SK-N-SH treated with all-trans-retinoic acid at 6 μM for 48 hours (cell line): ENCODE measurements at regions not wholly inside any gene's neighbourhood (a gene's known extent, or its start where the extent isn't known, plus 50 kb on each side); places are given as distances from the start of the nearest gene placed in this dataset.

Source experiments
- ATAC-seq: fragments of 200-7000 bp; cut with Tn5 transposase; 3 replicates; pipeline ENCODE4 v1.9.1; 2020; ENCODE audit warnings: mild to moderate bottlenecking, moderate library complexity
- ARNTL ChIP-seq: fragments of 450-650 bp; formaldehyde crosslinking; IDR thresholded peaks from 2 replicates; pipeline ENCODE4 v1.5.0; 2020; ENCODE audit warnings: low read depth, mild to moderate bottlenecking, moderate library complexity, borderline replicate concordance
- CSDC2 ChIP-seq: fragments of 250-450 bp; sonication (Bioruptor Pico); IDR thresholded peaks from 2 replicates; pipeline ENCODE4 v1.5.0; 2020; ENCODE audit warnings: mild to moderate bottlenecking, moderate library complexity
- GLIS3 ChIP-seq: fragments of 250-450 bp; sonication (Bioruptor Pico); IDR thresholded peaks from 2 replicates; pipeline ENCODE4 v1.5.0; 2020; ENCODE audit warnings: mild to moderate bottlenecking, moderate library complexity
- OSR1 ChIP-seq: fragments of 250-450 bp; sonication (Bioruptor Pico); IDR thresholded peaks from 2 replicates; pipeline ENCODE4 v1.8.0; 2022; ENCODE audit warnings: moderate library complexity, mild to moderate bottlenecking, inconsistent platforms
- SNAI2 ChIP-seq: fragments of 250-450 bp; sonication (Bioruptor Pico); IDR thresholded peaks from 2 replicates; pipeline ENCODE4 v1.5.0; 2020; ENCODE audit warnings: mild to moderate bottlenecking, moderate library complexity
- TCF4 ChIP-seq: fragments of 250-450 bp; sonication (Bioruptor Pico); IDR thresholded peaks from 2 replicates; pipeline ENCODE4 v1.8.0; 2021; ENCODE audit warnings: mild to moderate bottlenecking, moderate library complexity, borderline replicate concordance
- TOX ChIP-seq: fragments of 250-450 bp; sonication (Bioruptor Pico); IDR thresholded peaks from 2 replicates; pipeline ENCODE4 v1.8.0; 2021; ENCODE audit warnings: mild to moderate bottlenecking, moderate library complexity, borderline replicate concordance
- ZC3H10 ChIP-seq: fragments of 250-450 bp; sonication (Bioruptor Pico); IDR thresholded peaks from 2 replicates; pipeline ENCODE4 v1.5.1; 2021; ENCODE audit warnings: mild to moderate bottlenecking, moderate library complexity
- ZNF70 ChIP-seq: fragments of 450-650 bp; formaldehyde crosslinking; IDR thresholded peaks from 2 replicates; pipeline ENCODE4 v1.5.0; 2020; ENCODE audit warnings: mild to moderate bottlenecking, moderate library complexity
- TF ChIP-seq, protein P1 (sequence below): fragments of 250-450 bp; sonication (Bioruptor Pico); IDR thresholded peaks from 2 replicates; pipeline ENCODE4 v1.8.0; 2021; ENCODE audit warnings: low read depth, mild to moderate bottlenecking, moderate library complexity, borderline replicate concordance
- TF ChIP-seq, protein P2 (sequence below): fragments of 250-450 bp; sonication (Bioruptor Pico); IDR thresholded peaks from 2 replicates; pipeline ENCODE4 v1.8.0; 2020; ENCODE audit warnings: mild to moderate bottlenecking, moderate library complexity, borderline replicate concordance
- TF ChIP-seq, protein P3 (sequence below): fragments of 250-450 bp; sonication (Bioruptor Pico); IDR thresholded peaks from 2 replicates; pipeline ENCODE4 v1.5.1; 2021; ENCODE audit warnings: mild to moderate bottlenecking, moderate library complexity
- TF ChIP-seq, protein P4 (sequence below): fragments of 250-450 bp; sonication (Bioruptor Pico); IDR thresholded peaks from 2 replicates; pipeline ENCODE4 v1.5.1; 2020; ENCODE audit warnings: low read depth, mild to moderate bottlenecking, moderate library complexity

DNA sequence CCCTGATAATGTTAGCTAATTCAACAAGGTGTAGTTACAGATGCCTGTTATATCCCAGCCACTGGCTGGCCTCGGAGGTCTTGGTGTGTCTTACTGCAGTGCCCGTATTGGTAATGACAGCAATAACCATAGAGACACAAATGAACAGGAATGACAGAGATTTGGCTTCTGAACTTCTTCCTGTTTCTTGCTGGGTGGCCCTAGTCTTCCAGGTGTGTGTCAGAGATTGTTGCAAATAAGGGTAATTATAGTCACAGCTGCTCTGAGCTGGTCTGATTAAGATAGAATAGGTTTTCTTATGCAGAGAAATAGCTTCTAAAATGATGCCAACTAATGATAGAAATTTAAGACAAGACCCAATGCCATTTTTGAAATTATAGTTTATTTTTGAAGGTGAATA is 64.1 kb upstream of the MAD2L1 start:
- no peak for ATAC-seq

More for the DNA sequence above, 64.1 kb upstream of the MAD2L1 start:
- no peak for TF ChIP-seq SNAI2
- no peak for TF ChIP-seq ZNF70 (CRISPR knock-in tag)
- no peak for TF ChIP-seq OSR1 (CRISPR knock-in tag)
- TF ChIP-seq CSDC2 (CRISPR knock-in tag): no peak
- TF ChIP-seq, protein P1, sequence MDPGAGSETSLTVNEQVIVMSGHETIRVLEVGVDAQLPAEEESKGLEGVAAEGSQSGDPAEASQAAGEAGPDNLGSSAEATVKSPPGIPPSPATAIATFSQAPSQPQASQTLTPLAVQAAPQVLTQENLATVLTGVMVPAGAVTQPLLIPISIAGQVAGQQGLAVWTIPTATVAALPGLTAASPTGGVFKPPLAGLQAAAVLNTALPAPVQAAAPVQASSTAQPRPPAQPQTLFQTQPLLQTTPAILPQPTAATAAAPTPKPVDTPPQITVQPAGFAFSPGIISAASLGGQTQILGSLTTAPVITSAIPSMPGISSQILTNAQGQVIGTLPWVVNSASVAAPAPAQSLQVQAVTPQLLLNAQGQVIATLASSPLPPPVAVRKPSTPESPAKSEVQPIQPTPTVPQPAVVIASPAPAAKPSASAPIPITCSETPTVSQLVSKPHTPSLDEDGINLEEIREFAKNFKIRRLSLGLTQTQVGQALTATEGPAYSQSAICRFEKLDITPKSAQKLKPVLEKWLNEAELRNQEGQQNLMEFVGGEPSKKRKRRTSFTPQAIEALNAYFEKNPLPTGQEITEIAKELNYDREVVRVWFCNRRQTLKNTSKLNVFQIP (CRISPR knock-in tag): no peak
- TF ChIP-seq TCF4 (CRISPR knock-in tag): no peak
- TF ChIP-seq, protein P2, sequence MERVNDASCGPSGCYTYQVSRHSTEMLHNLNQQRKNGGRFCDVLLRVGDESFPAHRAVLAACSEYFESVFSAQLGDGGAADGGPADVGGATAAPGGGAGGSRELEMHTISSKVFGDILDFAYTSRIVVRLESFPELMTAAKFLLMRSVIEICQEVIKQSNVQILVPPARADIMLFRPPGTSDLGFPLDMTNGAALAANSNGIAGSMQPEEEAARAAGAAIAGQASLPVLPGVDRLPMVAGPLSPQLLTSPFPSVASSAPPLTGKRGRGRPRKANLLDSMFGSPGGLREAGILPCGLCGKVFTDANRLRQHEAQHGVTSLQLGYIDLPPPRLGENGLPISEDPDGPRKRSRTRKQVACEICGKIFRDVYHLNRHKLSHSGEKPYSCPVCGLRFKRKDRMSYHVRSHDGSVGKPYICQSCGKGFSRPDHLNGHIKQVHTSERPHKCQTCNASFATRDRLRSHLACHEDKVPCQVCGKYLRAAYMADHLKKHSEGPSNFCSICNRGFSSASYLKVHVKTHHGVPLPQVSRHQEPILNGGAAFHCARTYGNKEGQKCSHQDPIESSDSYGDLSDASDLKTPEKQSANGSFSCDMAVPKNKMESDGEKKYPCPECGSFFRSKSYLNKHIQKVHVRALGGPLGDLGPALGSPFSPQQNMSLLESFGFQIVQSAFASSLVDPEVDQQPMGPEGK (CRISPR knock-in tag): no peak
- TF ChIP-seq ZC3H10 (CRISPR knock-in tag): no peak
- no peak for TF ChIP-seq GLIS3
- TF ChIP-seq, protein P3, sequence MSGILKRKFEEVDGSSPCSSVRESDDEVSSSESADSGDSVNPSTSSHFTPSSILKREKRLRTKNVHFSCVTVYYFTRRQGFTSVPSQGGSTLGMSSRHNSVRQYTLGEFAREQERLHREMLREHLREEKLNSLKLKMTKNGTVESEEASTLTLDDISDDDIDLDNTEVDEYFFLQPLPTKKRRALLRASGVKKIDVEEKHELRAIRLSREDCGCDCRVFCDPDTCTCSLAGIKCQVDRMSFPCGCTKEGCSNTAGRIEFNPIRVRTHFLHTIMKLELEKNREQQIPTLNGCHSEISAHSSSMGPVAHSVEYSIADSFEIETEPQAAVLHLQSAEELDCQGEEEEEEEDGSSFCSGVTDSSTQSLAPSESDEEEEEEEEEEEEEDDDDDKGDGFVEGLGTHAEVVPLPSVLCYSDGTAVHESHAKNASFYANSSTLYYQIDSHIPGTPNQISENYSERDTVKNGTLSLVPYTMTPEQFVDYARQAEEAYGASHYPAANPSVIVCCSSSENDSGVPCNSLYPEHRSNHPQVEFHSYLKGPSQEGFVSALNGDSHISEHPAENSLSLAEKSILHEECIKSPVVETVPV (CRISPR knock-in tag): no peak
- TF ChIP-seq ARNTL (CRISPR knock-in tag): no peak
- TF ChIP-seq TOX (CRISPR knock-in tag): no peak
- TF ChIP-seq, protein P4, sequence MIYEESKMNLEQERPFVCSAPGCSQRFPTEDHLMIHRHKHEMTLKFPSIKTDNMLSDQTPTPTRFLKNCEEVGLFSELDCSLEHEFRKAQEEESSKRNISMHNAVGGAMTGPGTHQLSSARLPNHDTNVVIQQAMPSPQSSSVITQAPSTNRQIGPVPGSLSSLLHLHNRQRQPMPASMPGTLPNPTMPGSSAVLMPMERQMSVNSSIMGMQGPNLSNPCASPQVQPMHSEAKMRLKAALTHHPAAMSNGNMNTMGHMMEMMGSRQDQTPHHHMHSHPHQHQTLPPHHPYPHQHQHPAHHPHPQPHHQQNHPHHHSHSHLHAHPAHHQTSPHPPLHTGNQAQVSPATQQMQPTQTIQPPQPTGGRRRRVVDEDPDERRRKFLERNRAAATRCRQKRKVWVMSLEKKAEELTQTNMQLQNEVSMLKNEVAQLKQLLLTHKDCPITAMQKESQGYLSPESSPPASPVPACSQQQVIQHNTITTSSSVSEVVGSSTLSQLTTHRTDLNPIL: no peak
- TF ChIP-seq, all 23 proteins: peak for 0
